Vagina (tissue), 2 donors: ENCODE measurements at regions not wholly inside any gene's neighbourhood (a gene's known extent, or its start where the extent isn't known, plus 50 kb on each side); places are given as distances from the start of the nearest gene placed in this dataset.

ENCODE experiments used
- CTCF ChIP-seq, 3 experiments: fragments of 450-650 bp in 2 of 3; fragments of 200-600 bp in 1 of 3; sonication (generic) in 1 of 3; IDR thresholded peaks; one replicate each; pipeline ENCODE4 v1.5.1; 2017 to 2019; ENCODE audit warnings: antibody characterized with exemption in 3 of 3, mild to moderate bottlenecking in 2 of 3, moderate library complexity in 2 of 3
- POLR2A ChIP-seq, 2 donors: fragments of 450-650 bp; IDR thresholded peaks; one replicate each; pipeline ENCODE4 v1.6.1; 2017; ENCODE audit warnings: antibody characterized with exemption in 2 of 2, mild to moderate bottlenecking in 2 of 2, moderate library complexity in 2 of 2

GRCh38 chr5:123696921-123697341 is 185.0 kb downstream of the CSNK1G3 start:
- TF ChIP-seq POLR2A (IDR thresholded peaks at IDR 0.05) (no peak), CTCF (IDR thresholded peaks at IDR 0.05) (no peak)
